Endodermal cell (in vitro differentiated cells): ENCODE measurements at regions not wholly inside any gene's neighbourhood (a gene's known extent, or its start where the extent isn't known, plus 50 kb on each side); places are given as distances from the start of the nearest gene placed in this dataset.
A peak's percentile ranks its signal among the peaks of the same experiment; 100 is the strongest.

Experiments used
- DNase-seq: peaks from one replicate; pipeline ENCODE4 v3.0.0-alpha.2; 2017
- H3K27ac ChIP-seq: 2 replicates; pipeline ENCODE4 v1.5.1; 2013; ENCODE audit warnings: mild to moderate bottlenecking, low read depth, low read length, moderate library complexity
- H3K27me3 ChIP-seq: 2 replicates; pipeline ENCODE4 v1.6.1; 2013; ENCODE audit warnings: mild to moderate bottlenecking, low read length, moderate library complexity; ENCODE audit not compliant: insufficient read depth, control insufficient read depth, poor library complexity, severe bottlenecking
- H3K36me3 ChIP-seq: 2 replicates; pipeline ENCODE4 v1.7.0; 2013; ENCODE audit warnings: mild to moderate bottlenecking, low read length, moderate library complexity; ENCODE audit not compliant: control insufficient read depth, insufficient read depth
- H3K4me1 ChIP-seq: one replicate; pipeline ENCODE4 v1.7.0; 2013; ENCODE audit warnings: low read length; ENCODE audit not compliant: control insufficient read depth, insufficient read depth
- H3K4me3 ChIP-seq: 2 replicates; pipeline ENCODE4 v1.5.1; 2013; ENCODE audit warnings: mild to moderate bottlenecking, low read length, moderate library complexity
- H3K9ac ChIP-seq: 2 replicates; pipeline ENCODE4 v1.6.1; 2013; ENCODE audit warnings: mild to moderate bottlenecking, low read length, moderate library complexity; ENCODE audit not compliant: poor library complexity, severe bottlenecking; ENCODE audit errors: extremely low read depth
- H3K9me3 ChIP-seq: 2 replicates; pipeline ENCODE4 v1.6.1; 2013; ENCODE audit warnings: mild to moderate bottlenecking, low read length, moderate library complexity; ENCODE audit not compliant: control insufficient read depth
- H3K27ac Mint-ChIP-seq: 2 replicates; pipeline ENCODE4 v1.8.0; 2020; ENCODE audit warnings: mixed read lengths
- H3K27me3 Mint-ChIP-seq: 2 replicates; pipeline ENCODE4 v1.8.0; 2021; ENCODE audit warnings: mild to moderate bottlenecking, mixed read lengths; ENCODE audit not compliant: insufficient read depth
- H3K36me3 Mint-ChIP-seq: 2 replicates; pipeline ENCODE4 v1.8.0; 2020; ENCODE audit warnings: low read depth, mixed read lengths
- H3K4me1 Mint-ChIP-seq: 2 replicates; pipeline ENCODE4 v1.8.0; 2020; ENCODE audit warnings: mixed read lengths
- H3K4me3 Mint-ChIP-seq: 2 replicates; pipeline ENCODE4 v1.8.0; 2020; ENCODE audit warnings: mild to moderate bottlenecking, moderate library complexity, mixed read lengths
- H3K9me3 Mint-ChIP-seq: 2 replicates; pipeline ENCODE4 v1.8.0; 2020; ENCODE audit warnings: mild to moderate bottlenecking, mixed read lengths
- WGBS, 2 experiments: methylation state at CpG; one replicate each; pipeline versions ENCODE4 v1.1.5 to v1.1.7; 2013; ENCODE audit warnings: missing lambda C conversion rate in 2 of 2, mixed read lengths in 1 of 2; ENCODE audit not compliant: insufficient coverage in 1 of 2, insufficient read length in 1 of 2; 5-methylcytosine and 5-hydroxymethylcytosine counted together
- TF ChIP-seq, protein P1 (sequence below): fragments of 200-600 bp; sonication (generic); conservative IDR thresholded peaks from 2 replicates; pipeline ENCODE4 v1.5.0; 2021; ENCODE audit warnings: antibody characterized with exemption, mild to moderate bottlenecking

DNA sequence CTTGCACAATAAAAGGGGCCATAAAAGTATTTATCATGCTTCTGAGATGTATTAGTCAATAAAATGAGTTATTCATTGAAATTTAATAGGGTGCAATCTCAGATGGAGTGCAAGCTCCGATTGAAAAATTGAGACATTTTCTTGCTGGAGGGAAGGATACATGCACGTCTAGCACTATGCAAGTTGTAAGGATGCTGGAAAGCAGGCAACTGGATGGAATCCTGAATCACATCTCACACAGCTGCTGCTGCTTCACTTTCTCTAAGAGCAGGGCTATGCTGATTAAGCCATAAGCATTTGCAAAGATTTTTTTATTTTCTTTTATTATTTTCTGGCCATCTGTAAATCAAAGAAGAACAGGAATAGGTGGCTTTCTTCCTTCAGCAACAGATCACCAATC, 308.8 kb upstream of the EPHA7 start:
- H3K27me3 ChIP-seq = no peaks in the 10 kb centered on the region
- H3K9ac ChIP-seq = no peak overlapping the region
- 78 to 94% methylated on average over 2 of the region's 2 CpGs for WGBS, 2 experiments
- H3K9me3 Mint-ChIP-seq = no peaks in the 10 kb centered on the region
- H3K4me1 ChIP-seq = peaks cover 5% of the 10 kb centered on the region
- TF ChIP-seq, protein P1, sequence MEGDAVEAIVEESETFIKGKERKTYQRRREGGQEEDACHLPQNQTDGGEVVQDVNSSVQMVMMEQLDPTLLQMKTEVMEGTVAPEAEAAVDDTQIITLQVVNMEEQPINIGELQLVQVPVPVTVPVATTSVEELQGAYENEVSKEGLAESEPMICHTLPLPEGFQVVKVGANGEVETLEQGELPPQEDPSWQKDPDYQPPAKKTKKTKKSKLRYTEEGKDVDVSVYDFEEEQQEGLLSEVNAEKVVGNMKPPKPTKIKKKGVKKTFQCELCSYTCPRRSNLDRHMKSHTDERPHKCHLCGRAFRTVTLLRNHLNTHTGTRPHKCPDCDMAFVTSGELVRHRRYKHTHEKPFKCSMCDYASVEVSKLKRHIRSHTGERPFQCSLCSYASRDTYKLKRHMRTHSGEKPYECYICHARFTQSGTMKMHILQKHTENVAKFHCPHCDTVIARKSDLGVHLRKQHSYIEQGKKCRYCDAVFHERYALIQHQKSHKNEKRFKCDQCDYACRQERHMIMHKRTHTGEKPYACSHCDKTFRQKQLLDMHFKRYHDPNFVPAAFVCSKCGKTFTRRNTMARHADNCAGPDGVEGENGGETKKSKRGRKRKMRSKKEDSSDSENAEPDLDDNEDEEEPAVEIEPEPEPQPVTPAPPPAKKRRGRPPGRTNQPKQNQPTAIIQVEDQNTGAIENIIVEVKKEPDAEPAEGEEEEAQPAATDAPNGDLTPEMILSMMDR = no peak
- no peaks in the 10 kb centered on the region for H3K27me3 Mint-ChIP-seq
- no peaks in the 10 kb centered on the region for H3K36me3 ChIP-seq
- H3K9me3 ChIP-seq = no peaks in the 10 kb centered on the region
- DNase-seq = no peak
- H3K4me3 Mint-ChIP-seq = no peak overlapping the region
- no peak overlapping the region for H3K27ac ChIP-seq
- no peak overlapping the region for H3K4me3 ChIP-seq
- H3K27ac Mint-ChIP-seq = no peak overlapping the region
- H3K36me3 Mint-ChIP-seq = no peaks in the 10 kb centered on the region
- H3K4me1 Mint-ChIP-seq = no peaks in the 10 kb centered on the region

DNA sequence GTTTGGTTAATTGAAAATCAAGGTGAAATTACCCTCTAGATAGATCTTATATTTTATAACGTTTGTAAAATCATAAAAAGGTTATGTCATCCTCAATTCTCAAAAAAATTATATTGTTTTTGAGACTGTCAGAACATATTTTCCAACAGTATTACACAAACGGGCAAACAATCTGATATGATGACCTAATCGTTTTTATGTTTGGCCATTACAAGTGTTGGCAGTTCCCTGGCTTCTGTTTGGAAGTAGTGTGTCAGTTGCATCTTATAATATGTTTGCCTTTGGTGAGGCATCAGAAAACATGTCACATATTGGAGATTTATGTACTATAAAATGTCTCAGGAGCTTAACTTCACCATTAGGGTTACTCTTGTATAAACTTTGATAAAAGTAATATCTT, 308.1 kb upstream of the EPHA7 start:
- no peak for DNase-seq
- TF ChIP-seq, protein P1 = no peak
- Mint-ChIP-seq H3K27ac (no peak overlapping the region), H3K27me3 (no peaks in the 10 kb centered on the region), H3K9me3 (no peaks in the 10 kb centered on the region), H3K36me3 (no peaks in the 10 kb centered on the region), H3K4me3 (no peak overlapping the region), H3K4me1 (no peaks in the 10 kb centered on the region)
- WGBS, 2 experiments = 88 to 97% methylated on average over 1 to 2 of the region's 3 CpGs
- H3K9ac ChIP-seq = no peak overlapping the region
- peaks cover 5% of the 10 kb centered on the region for H3K4me1 ChIP-seq
- no peaks in the 10 kb centered on the region for H3K9me3 ChIP-seq
- no peak overlapping the region for H3K27ac ChIP-seq
- no peaks in the 10 kb centered on the region for H3K27me3 ChIP-seq
- no peak overlapping the region for H3K4me3 ChIP-seq
- H3K36me3 ChIP-seq = no peaks in the 10 kb centered on the region

DNA sequence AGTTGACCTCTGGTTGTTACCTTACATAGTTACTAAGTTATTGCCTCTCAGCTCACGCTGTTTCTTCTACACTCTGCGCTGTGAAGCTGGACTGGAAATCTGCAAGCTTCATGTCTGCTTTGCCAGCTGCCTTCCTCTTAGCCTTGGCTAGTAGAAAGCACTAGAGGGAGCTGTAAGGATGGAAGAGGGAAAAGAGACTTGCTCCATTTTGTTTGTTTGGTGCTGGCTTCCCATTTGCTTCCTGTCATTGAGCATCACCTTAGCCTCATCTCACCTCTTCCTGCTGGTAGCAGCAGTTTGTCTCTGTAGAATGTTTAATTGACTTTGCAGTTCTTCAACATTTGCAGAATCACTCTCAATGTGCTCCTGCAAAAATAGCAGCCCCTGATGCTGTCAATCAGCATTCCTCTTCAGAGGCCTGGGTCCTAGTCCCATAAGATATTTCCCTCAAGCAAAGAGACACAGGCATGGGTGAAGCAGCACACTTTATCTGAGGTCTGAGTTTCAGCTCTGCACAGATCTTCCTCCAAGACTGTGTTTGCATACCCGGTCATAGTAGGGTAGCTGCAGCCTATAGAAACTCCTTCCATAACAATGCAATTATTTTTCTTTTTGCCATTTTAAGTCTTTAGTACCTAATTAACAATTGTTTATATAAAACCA, 302.2 kb upstream of the EPHA7 start:
- Mint-ChIP-seq H3K4me1 (no peaks in the 10 kb centered on the region), H3K4me3 (no peak overlapping the region), H3K9me3 (no peaks in the 10 kb centered on the region), H3K27me3 (peaks cover 2% of the 10 kb centered on the region), H3K27ac (no peak overlapping the region), H3K36me3 (no peaks in the 10 kb centered on the region)
- TF ChIP-seq, protein P1 = peak; percentile 86
- H3K27ac ChIP-seq = no peak overlapping the region
- no peak overlapping the region for H3K4me3 ChIP-seq
- H3K4me1 ChIP-seq = peaks cover 5% of the 10 kb centered on the region
- H3K27me3 ChIP-seq = no peaks in the 10 kb centered on the region
- H3K9ac ChIP-seq = no peak overlapping the region
- WGBS, 2 experiments = 75 to 79% methylated on average over 2 to 3 of the region's 3 CpGs
- peak; percentile 80 for DNase-seq
- H3K9me3 ChIP-seq = no peaks in the 10 kb centered on the region
- H3K36me3 ChIP-seq = no peaks in the 10 kb centered on the region
